GM18951 (cell line): ENCODE measurements at regions not wholly inside any gene's neighbourhood (a gene's known extent, or its start where the extent isn't known, plus 50 kb on each side); places are given as distances from the start of the nearest gene placed in this dataset.

Source experiments
- POLR2A ChIP-seq: IDR thresholded peaks from 4 replicates; pipeline ENCODE4 v1.6.1; 2011; ENCODE audit warnings: mild to moderate bottlenecking; ENCODE audit not compliant: insufficient read length, insufficient read depth; ENCODE audit errors: extremely low read depth
- in situ Hi-C: fragments of 300-500 bp; cut with MboI; formaldehyde crosslinking; loops from one replicate; pipeline ENCODE4 v1.12.0; 2022; ENCODE audit warnings: low sequenced_read_pairs, mixed read lengths, inconsistent platforms; ENCODE audit not compliant: unreplicated experiment

- no peak for TF ChIP-seq POLR2A
- in situ Hi-C loops = no loop called here
These were observed 475.0 kb upstream of the POU3F3 start for GRCh38 chr2:104378853-104379374.

GRCh38 chr2:104384961-104385360, 469.0 kb upstream of the POU3F3 start:
- TF ChIP-seq POLR2A = no peak
- in situ Hi-C loops = no loop called here

DNA sequence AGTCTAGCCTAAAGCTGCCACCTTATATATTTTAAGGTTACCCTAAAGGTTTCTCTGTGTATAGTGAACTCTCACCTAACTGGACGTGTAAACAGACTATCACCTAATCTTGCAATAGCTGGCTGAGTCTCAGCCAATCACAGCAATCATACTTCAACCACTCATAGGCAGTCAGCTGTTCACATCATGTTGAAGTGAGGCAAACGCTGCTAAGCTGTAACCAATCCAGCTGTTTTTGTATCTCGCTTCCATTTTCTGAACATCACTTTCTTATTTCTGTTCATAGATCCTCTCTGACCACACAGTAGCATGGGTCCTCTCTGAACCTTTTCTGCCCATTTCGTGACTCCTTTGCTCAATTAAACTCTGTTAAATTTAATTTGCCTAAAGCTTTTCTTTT, 468.2 kb upstream of the POU3F3 start:
- in situ Hi-C loops = no loop called here
- TF ChIP-seq POLR2A = no peak

DNA sequence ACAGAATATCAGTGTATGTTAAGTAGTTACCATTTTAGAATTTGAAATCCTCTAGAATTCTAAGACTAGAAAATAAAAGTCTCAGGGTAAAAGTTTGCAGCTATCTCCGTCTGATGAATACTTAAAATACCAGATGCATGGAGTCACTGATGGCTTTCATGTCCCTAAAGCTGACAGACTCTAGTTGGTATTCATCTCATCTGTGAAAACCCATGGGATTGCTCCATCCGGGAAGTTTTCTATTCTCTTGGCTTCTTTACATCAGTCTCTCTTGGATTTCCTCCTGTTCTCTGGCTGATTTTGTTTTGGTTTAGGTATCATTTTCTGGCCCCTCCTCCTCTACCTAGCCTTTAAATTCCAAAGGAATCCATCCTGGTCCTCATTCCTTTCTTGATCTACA, 465.6 kb upstream of the POU3F3 start:
- in situ Hi-C loops = no loop called here
- TF ChIP-seq POLR2A = no peak

GRCh38 chr2:104402825-104403224, 451.1 kb upstream of the POU3F3 start:
- no peak for TF ChIP-seq POLR2A
- in situ Hi-C loops = loop anchor here (10.0 kb wide), 1 partner anchor 1238 kb away; no protein-coding TSS in a partner anchor

- no peak for TF ChIP-seq POLR2A
- in situ Hi-C loops = loop anchor here (10.0 kb wide), 1 partner anchor 1240 kb away; no protein-coding TSS in a partner anchor
These were observed 449.4 kb upstream of the POU3F3 start for GRCh38 chr2:104404526-104404925.

- no peak for TF ChIP-seq POLR2A
- in situ Hi-C loops = loop anchor here (10.0 kb wide), 1 partner anchor 1241 kb away; no protein-coding TSS in a partner anchor
These were observed 448.3 kb upstream of the POU3F3 start for GRCh38 chr2:104405623-104406022.

DNA sequence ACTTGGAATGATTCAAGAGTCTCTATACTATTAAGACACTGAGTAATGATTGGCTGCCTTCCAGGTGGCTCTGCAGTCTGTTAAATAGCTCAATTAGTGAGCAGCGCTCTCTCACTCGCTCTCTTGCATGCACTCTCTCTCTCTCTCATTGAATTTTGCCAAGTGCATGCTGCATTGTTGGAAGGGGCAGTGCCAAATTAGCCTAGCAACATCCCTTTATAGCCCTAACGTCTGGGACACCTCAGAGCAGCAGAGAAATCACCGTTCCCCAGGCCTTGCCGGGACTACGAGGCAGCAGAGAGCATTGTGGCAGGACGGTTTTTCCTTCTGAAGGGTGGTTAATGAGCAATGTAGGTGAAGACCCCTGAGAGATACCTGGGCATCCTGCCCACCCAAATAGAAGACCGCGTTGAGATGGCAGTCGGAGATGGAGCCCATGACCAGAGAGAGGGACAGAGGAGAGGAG, 447.6 kb upstream of the POU3F3 start:
- in situ Hi-C loops = loop anchor here (10.0 kb wide), 1 partner anchor 1241 kb away; no protein-coding TSS in a partner anchor
- TF ChIP-seq POLR2A = no peak

GRCh38 chr2:104407641-104408040, 446.3 kb upstream of the POU3F3 start:
- TF ChIP-seq POLR2A = no peak
- in situ Hi-C loops = loop anchor here (10.0 kb wide), 1 partner anchor 1243 kb away; no protein-coding TSS in a partner anchor

- in situ Hi-C loops = loop anchor here (10.0 kb wide), 1 partner anchor 1243 kb away; no protein-coding TSS in a partner anchor
- TF ChIP-seq POLR2A = no peak
These were observed 445.6 kb upstream of the POU3F3 start for GRCh38 chr2:104408266-104408665.

DNA sequence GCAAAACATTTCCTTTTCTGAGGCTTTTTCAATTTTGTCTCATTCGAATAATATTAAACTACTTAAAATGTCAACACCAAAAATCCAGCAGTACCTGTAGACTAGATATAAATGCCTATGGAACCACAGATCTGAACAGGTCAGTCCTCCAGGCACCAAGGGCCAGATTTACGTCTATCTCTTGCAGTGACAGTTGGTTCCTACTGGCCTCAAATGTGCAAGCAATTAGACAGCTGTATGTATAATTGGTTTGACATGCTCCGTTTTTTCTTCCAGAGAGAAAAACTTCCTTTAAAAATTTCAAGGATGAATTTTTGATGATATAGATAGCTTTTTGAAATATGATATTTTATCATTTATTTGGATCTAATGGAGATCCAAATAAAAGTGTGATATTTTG, 443.8 kb upstream of the POU3F3 start:
- no peak for TF ChIP-seq POLR2A
- in situ Hi-C loops = no loop called here

DNA sequence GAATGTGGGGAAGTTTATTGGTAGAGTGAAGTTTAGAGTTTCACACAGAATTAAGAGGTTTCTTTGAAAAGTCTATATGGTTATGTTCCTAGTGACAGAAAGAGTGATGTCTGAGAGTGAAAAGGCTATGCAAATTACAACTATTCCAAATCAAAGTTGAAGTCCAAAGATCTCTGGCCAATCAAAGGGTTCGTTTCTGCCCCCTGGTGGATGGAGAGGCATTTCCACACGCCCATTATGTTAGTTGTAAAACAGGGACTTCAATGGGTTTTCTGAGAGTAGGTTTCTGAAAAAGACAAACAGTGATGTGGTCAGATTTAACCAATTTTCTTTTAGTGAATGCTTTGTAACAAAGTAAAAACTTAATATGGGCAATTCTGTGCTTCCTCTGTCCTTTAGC, 441.5 kb upstream of the POU3F3 start:
- no peak for TF ChIP-seq POLR2A
- in situ Hi-C loops = no loop called here

DNA sequence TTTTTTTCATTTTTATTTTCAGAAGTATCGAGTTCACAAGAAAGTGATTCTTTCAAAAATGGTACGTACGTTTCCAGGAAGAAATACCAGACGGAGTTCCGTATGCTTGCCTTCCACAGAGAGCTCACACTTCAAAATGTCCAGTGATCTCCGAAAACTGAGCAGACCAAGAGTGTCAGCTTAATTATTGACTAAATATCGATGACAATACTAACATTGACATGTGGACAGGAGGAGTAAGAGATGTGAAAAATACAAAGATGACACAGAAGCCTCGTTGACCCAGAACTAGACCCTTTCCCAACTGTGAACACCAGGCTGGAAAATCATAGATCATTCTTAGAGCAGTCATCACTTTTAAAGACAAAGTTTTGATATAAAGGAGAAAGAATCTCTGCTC, 440.0 kb upstream of the POU3F3 start:
- TF ChIP-seq POLR2A = no peak
- in situ Hi-C loops = no loop called here

GRCh38 chr2:104415284-104415683, 438.6 kb upstream of the POU3F3 start:
- TF ChIP-seq POLR2A = no peak
- in situ Hi-C loops = no loop called here
